CD14-positive monocyte (primary cell): ENCODE measurements at regions not wholly inside any gene's neighbourhood (a gene's known extent, or its start where the extent isn't known, plus 50 kb on each side); places are given as distances from the start of the nearest gene placed in this dataset.

ENCODE experiments used
- DNase-seq, 3 donors: peaks; one replicate each; pipeline ENCODE4 v3.0.0-alpha.2; 2011 to 2022
- H2AFZ ChIP-seq: 2 replicates; pipeline ENCODE4 v1.6.0; 2012; ENCODE audit warnings: mild to moderate bottlenecking, low read depth, low read length, inconsistent platforms; ENCODE audit not compliant: insufficient read depth, poor library complexity, severe bottlenecking
- H3K27ac ChIP-seq, 2 donors: 1 replicate in 1 of 2; 2 replicates in 1 of 2; pipeline ENCODE4 v1.5.1; 2012 to 2013; ENCODE audit warnings: low read length in 2 of 2, control low read depth in 1 of 2, inconsistent platforms in 1 of 2, low read depth in 1 of 2, mild to moderate bottlenecking in 1 of 2
- H3K27me3 ChIP-seq, 2 donors: one replicate each; pipeline versions ENCODE4 v1.6.0 to v1.6.1; 2011 to 2013; ENCODE audit warnings: low read length in 2 of 2; ENCODE audit not compliant: control insufficient read depth in 2 of 2, insufficient read depth in 2 of 2
- H3K36me3 ChIP-seq, 2 donors: replicated peaks in 1 of 2; 1 replicate in 1 of 2; 2 replicates in 1 of 2; pipeline versions ENCODE4 v1.5.1 to v1.6.1; 2012 to 2013; ENCODE audit warnings: low read length in 2 of 2, control low read depth in 1 of 2, inconsistent platforms in 1 of 2, mild to moderate bottlenecking in 1 of 2; ENCODE audit not compliant: insufficient read depth in 2 of 2, control insufficient read depth in 1 of 2
- H3K4me1 ChIP-seq, 2 donors: 1 replicate in 1 of 2; 2 replicates in 1 of 2; pipeline versions ENCODE4 v1.5.1 to v1.6.1; 2012 to 2013; ENCODE audit warnings: low read length in 2 of 2, control low read depth in 1 of 2, inconsistent platforms in 1 of 2, mild to moderate bottlenecking in 1 of 2, moderate library complexity in 1 of 2; ENCODE audit not compliant: insufficient read depth in 2 of 2, control insufficient read depth in 1 of 2
- H3K4me2 ChIP-seq: replicated peaks from 2 replicates; pipeline ENCODE3; 2012; ENCODE audit warnings: low read length, moderate library complexity, mild to moderate bottlenecking; ENCODE audit not compliant: poor library complexity, severe bottlenecking; ENCODE audit errors: extremely low read depth
- H3K4me3 ChIP-seq, 3 experiments: fragments of 200-600 bp in 1 of 3; sonication (generic) in 1 of 3; replicated peaks in 1 of 3; 1 replicate in 2 of 3; 2 replicates in 1 of 3; pipeline ENCODE4 v1.5.1; 2011 to 2013; ENCODE audit warnings: low read length in 3 of 3, mild to moderate bottlenecking in 3 of 3, control low read depth in 2 of 3, low read depth in 2 of 3, inconsistent platforms in 1 of 3, moderate library complexity in 1 of 3
- H3K79me2 ChIP-seq: 2 replicates; pipeline ENCODE4 v1.6.0; 2012; ENCODE audit warnings: mild to moderate bottlenecking, control low read depth, inconsistent platforms, low read length, moderate library complexity; ENCODE audit not compliant: insufficient read depth
- H3K9ac ChIP-seq: 2 replicates; pipeline ENCODE4 v1.6.0; 2017; ENCODE audit warnings: low read length, mild to moderate bottlenecking; ENCODE audit not compliant: insufficient read depth, poor library complexity, severe bottlenecking
- H3K9me3 ChIP-seq, 2 donors: replicated peaks in 1 of 2; 1 replicate in 1 of 2; 2 replicates in 1 of 2; pipeline versions ENCODE4 v1.5.1 to v1.6.1; 2012 to 2013; ENCODE audit warnings: low read length in 2 of 2, control low read depth in 1 of 2; ENCODE audit not compliant: control insufficient read depth in 1 of 2, insufficient read depth in 1 of 2
- H4K20me1 ChIP-seq: 2 replicates; pipeline ENCODE4 v1.6.0; 2012; ENCODE audit warnings: mild to moderate bottlenecking, low read length, control low read depth, moderate library complexity; ENCODE audit not compliant: insufficient read depth
- H3K27ac Mint-ChIP-seq, 7 donors: one replicate each; pipeline ENCODE4 v1.8.0; 2020; ENCODE audit warnings: mild to moderate bottlenecking in 7 of 7, mixed read lengths in 7 of 7, moderate library complexity in 6 of 7, inconsistent platforms in 2 of 7
- H3K27me3 Mint-ChIP-seq, 3 donors: one replicate each; pipeline ENCODE4 v1.8.0; 2021 to 2022; ENCODE audit warnings: low read depth in 3 of 3, mild to moderate bottlenecking in 3 of 3, mixed read lengths in 3 of 3, moderate library complexity in 3 of 3, inconsistent platforms in 1 of 3
- H3K36me3 Mint-ChIP-seq, 2 donors: one replicate each; pipeline ENCODE4 v1.8.0; 2020; ENCODE audit warnings: mixed read lengths in 2 of 2, inconsistent platforms in 1 of 2, mild to moderate bottlenecking in 1 of 2
- H3K4me1 Mint-ChIP-seq: one replicate; pipeline ENCODE4 v1.8.0; 2020; ENCODE audit warnings: mild to moderate bottlenecking, mixed read lengths
- H3K4me3 Mint-ChIP-seq, 2 donors: one replicate each; pipeline ENCODE4 v1.8.0; 2020; ENCODE audit warnings: mild to moderate bottlenecking in 2 of 2, mixed read lengths in 2 of 2, moderate library complexity in 1 of 2
- H3K9me3 Mint-ChIP-seq, 7 donors: one replicate each; pipeline ENCODE4 v1.8.0; 2020 to 2022; ENCODE audit warnings: mixed read lengths in 7 of 7, mild to moderate bottlenecking in 6 of 7, moderate library complexity in 6 of 7, inconsistent platforms in 2 of 7
- WGBS: methylation state at CpG from one replicate; pipeline ENCODE4 v1.1.5; 2013; ENCODE audit warnings: missing lambda C conversion rate; ENCODE audit not compliant: insufficient coverage; 5-methylcytosine and 5-hydroxymethylcytosine counted together
- intact Hi-C, 2 donors: fragments of 100-400 bp; cut with micrococcal nuclease; formaldehyde crosslinking; loops; one replicate each; pipeline versions ENCODE4 v1.15.0 to v1.15.1; 2023
- TF ChIP-seq, protein P1 (sequence below): fragments of 200-600 bp; IDR thresholded peaks from one replicate; pipeline ENCODE4 v1.8.0; 2022; ENCODE audit warnings: antibody characterized with exemption, mild to moderate bottlenecking

DNA sequence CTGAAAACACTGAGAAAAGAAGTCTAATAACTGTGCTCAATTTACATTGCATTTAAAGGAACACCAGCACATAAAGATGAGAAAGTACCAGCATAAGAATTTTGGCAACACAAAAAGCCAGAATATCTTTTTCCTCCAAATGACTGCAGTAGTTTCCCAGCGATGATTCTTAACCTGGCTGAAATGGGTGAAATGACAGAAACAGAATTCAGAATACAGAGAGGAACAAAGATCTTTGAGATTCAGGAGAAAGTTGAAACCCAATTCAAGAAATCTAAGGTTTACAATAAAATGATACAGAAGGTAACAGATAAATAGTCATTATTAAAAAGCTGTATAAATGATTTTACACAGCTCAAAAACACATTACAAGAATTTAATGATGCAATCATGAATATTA lies 197.0 kb upstream of the EYS start:
- Histone ChIP-seq H3K27me3 (no peaks in the 10 kb centered on the region), H3K79me2 (no peaks in the 10 kb centered on the region), H2AFZ (no peak overlapping the region), H3K9me3 (peaks cover 0 to 11% of the 10 kb centered on the region in 2 donors), H4K20me1 (no peaks in the 10 kb centered on the region), H3K4me3 (no peak overlapping the region), H3K4me2 (no peak overlapping the region), H3K4me1 (no peaks in the 10 kb centered on the region), H3K9ac (no peak overlapping the region), H3K36me3 (no peaks in the 10 kb centered on the region), H3K27ac (no peak overlapping the region)
- intact Hi-C loops = no loop called here
- Mint-ChIP-seq H3K4me1 (no peaks in the 10 kb centered on the region), H3K4me3 (no peak overlapping the region), H3K9me3 (peaks cover 0 to 9% (median 0%) of the 10 kb centered on the region in 7 donors), H3K27me3 (no peaks in the 10 kb centered on the region), H3K36me3 (no peaks in the 10 kb centered on the region), H3K27ac (no peak overlapping the region)
- WGBS = no CpG with 5 or more reads among the region's 1 CpG
- DNase-seq = no peak
- TF ChIP-seq, protein P1, sequence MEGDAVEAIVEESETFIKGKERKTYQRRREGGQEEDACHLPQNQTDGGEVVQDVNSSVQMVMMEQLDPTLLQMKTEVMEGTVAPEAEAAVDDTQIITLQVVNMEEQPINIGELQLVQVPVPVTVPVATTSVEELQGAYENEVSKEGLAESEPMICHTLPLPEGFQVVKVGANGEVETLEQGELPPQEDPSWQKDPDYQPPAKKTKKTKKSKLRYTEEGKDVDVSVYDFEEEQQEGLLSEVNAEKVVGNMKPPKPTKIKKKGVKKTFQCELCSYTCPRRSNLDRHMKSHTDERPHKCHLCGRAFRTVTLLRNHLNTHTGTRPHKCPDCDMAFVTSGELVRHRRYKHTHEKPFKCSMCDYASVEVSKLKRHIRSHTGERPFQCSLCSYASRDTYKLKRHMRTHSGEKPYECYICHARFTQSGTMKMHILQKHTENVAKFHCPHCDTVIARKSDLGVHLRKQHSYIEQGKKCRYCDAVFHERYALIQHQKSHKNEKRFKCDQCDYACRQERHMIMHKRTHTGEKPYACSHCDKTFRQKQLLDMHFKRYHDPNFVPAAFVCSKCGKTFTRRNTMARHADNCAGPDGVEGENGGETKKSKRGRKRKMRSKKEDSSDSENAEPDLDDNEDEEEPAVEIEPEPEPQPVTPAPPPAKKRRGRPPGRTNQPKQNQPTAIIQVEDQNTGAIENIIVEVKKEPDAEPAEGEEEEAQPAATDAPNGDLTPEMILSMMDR = no peak

DNA sequence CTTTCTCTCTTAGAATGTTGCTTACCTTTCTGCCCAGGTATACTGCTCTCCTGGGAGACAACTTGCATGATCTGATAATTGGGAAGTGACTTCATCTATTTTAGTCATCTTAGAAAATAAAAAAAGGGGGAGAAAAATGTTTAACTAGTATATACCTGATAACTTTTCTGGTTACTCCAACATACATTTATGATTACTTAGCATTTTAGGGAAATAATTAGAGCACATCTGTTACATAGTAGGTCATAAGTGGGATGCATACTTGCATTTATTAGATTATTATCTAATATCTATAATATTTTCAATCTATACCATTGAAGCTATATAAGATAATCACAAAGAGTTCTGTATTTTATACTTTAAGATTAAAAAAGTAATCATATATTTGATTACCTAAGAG lies 193.9 kb upstream of the EYS start:
- Histone ChIP-seq H3K4me3 (no peak overlapping the region), H3K27ac (no peak overlapping the region), H3K4me2 (no peak overlapping the region), H3K36me3 (no peaks in the 10 kb centered on the region), H4K20me1 (no peaks in the 10 kb centered on the region), H3K9me3 (peaks cover 6 to 23% of the 10 kb centered on the region in 2 donors), H3K9ac (no peak overlapping the region), H3K79me2 (no peaks in the 10 kb centered on the region), H3K27me3 (no peaks in the 10 kb centered on the region), H2AFZ (no peak overlapping the region), H3K4me1 (no peaks in the 10 kb centered on the region)
- Mint-ChIP-seq H3K9me3 (peaks cover 0 to 16% (median 3%) of the 10 kb centered on the region in 7 donors), H3K4me1 (no peaks in the 10 kb centered on the region), H3K36me3 (no peaks in the 10 kb centered on the region), H3K27me3 (no peaks in the 10 kb centered on the region), H3K27ac (no peak overlapping the region), H3K4me3 (no peak overlapping the region)
- intact Hi-C loops = no loop called here
- TF ChIP-seq, protein P1 = no peak
- DNase-seq = no peak
